Astrocyte of the hippocampus (primary cell): ENCODE measurements at regions not wholly inside any gene's neighbourhood (a gene's known extent, or its start where the extent isn't known, plus 50 kb on each side); places are given as distances from the start of the nearest gene placed in this dataset.

Experiments
- DNase-seq: peaks from one replicate; pipeline ENCODE4 v3.0.0; 2011; ENCODE audit warnings: low read depth, low spot score

DNA sequence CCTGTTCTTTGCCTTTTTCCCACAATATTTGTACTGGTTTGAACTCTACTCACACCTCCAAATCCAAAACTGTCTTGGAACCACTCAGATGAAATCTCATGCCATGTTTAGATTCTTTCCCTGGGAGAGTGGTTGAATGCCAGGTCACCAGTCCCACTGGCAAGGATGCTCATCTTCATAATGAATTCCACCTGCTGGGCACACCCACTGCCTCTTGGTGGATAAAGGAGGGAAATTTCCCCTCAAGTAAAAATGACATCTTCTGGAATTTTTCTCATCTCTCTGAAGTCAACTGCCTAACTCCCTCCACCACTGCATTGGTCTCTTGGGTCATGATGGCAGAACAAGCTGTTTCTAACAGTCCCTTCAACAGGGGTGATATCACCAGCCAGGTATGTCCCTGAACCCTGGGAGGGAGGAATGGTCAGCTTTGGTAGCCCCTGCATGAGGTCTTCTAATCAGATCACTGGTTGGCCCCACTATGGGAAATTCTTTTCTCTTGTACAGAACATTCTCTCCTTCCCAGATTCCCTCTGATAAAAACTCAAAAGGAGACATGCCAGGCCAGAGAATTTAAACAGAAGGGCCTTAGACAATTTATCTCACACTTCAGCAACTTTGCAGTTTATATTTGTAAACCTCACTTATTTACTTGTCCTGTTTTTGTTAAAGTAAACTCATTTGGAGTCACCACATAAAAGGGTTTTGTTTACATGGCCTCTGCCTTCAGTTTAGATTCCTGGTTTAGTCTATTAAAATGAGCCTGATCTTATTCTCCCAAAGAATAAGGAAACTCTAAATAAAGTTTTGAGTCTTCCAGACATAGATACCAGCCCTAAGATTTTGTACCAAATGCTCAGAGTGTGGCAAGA lies 143.4 kb downstream of the WNT5A start:
- DNase-seq = peak; percentile 81

DNA sequence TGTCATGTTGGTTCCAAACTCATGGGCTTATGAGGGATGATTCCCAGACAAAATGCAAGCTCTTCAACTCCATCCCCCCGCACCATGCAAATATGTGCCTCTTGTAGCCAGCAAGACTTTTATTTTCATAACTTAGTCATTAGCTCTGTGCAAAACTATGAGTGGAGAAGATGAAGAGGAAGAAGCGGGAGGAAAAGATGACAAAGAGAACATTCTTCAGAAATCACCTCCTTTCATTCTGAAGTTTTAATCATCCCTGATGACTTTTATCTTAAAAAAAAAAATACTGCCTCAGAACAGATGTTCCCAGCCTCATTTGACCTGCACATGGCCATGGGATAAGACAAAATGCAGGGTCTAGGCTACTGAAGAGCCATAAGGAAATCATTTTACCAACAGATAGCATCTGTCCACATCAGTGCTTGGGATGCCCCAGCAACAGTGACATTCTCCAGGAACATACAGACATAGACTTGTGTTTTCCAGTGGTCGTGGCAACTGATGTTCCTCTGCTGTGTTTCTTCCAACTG lies 145.5 kb downstream of the WNT5A start:
- peak; percentile 9 for DNase-seq

DNA sequence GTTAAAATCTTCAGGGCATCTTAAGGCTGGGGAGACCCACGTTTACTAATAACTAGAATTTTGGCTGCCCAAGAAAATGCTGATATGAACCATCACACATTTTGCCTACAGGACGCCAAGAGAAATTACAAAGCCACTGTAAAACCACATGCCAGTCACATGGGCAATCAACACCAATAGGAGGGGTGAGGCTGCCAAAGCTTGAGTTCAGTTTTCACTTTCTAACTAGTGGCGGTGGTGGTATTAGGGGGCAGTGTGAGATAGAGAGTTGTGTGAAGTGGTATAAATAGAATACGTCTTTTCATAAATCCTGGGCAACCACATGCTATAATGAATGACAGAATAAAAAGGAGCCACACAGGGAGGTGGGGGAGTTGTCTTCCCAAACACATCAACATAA lies 147.3 kb downstream of the WNT5A start:
- no peak for DNase-seq

DNA sequence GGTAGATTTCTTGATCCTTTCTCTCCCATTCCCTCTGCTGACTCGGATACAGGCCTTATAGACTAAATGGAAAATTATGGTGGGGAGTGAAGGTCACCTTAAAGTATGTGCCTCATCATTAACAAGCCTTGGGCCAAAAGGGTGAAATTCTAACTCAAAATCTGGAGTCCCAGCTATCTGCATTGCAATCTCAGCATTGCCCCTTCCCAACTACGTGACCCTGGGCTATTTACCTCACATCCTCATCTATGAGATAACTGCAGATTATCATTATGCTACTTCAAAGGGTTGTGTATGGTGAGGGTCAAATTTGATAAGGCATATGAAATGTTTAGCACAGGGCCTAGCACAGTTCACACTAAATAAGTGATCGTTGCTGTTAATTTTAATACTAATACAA lies 147.7 kb downstream of the WNT5A start:
- no peak for DNase-seq

DNA sequence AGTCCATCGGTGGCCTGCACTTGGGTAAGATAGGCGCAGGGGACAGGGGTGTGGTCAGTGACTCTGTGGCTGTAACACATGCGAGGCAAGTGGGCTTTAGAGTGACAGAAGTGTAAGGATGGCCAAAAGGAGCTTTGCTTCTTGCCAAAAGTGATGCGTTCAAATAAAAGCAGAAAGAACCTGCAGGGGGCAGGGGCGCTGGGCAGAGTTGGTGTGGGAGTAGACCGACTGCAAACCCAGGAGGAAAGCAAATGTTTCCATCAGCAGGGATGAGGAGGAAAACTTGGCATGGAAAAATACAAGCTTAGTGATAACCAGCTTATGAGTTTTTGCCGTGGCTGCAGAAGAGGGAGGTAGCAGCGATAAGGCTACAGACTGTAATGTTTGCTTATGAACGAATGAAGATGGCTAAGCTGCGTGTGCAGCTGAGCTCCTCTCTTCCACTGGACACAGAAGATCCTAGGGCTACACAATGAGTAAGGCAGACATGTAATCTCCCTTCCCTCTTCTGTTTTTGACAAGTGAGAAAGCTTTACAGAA lies 149.4 kb downstream of the WNT5A start:
- DNase-seq = no peak

DNA sequence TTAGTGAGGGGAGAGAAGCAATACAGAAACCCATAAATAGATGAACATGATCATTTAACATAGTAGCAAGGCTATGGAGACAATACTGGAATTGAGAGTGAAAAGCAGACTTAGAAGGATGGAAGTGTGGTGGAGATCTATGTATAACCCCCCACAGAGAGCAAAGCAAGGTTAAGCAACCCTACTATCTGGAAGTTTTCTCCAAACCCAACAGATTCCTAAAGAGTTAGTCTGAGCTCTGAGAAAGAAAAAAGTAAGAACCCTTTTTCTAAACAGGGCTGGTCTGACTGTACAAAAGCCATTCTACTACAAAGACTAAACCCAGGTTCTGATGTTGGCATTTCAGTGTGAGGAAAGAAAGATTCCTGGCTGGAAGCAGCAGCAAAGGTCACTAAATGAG lies 153.2 kb downstream of the WNT5A start:
- peak; percentile 46 for DNase-seq

DNA sequence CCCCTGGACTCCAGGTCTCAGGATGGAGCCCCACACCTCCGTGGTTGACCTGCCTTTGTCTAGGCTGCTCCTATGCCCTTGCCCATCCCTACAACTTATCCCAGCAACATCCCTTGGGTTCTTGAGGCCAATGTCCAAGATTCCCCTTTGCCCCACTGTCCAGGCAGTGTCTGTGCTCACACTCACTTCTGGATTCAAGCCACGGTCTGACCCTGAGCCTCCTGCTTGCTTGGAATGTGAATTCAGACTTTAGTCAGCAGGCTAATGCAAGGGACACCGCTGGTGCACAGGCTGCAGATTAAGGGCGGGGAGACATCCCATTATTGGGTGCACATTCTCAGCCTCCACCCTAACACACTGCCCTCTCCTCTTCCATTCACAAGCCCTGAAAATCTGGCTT lies 154.1 kb downstream of the WNT5A start:
- no peak for DNase-seq

DNA sequence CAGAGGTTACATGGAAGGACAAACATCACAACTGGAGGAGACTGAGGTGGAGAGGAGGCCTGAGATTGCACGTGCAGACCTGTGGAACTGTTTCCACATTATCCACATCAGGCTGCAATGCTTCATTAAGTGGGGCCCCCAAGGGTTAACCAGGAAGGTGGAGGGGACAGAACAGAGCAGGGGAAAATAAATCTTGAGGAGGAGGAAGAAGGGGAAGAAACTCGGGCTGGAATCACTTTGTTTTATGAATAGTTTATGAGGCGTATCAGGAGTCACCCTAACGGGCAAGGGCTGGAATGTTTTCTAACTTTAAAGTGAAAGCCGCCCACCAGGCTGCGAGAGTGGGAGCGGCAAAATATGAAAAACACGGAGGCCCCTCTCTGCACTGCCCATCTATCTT lies 154.9 kb downstream of the WNT5A start:
- no peak for DNase-seq

DNA sequence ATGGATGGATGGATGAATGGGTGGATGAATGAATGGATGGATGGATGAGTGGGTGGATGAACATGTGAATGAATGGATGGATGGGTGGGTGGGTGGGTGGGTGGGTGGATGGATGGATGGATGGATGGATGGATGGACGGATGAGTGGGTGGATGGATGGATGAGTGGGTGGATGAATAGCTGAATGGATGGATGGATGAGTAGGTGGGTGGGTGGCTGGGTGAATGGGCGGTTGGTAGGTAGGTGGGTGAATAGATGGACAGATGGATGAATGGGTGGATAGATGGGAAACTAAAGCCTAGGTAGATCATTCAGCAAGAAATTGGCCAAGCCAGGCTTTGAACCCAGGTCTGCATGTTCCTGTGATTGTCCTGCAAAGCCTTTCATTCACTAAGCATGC lies 155.6 kb downstream of the WNT5A start:
- no peak for DNase-seq

DNA sequence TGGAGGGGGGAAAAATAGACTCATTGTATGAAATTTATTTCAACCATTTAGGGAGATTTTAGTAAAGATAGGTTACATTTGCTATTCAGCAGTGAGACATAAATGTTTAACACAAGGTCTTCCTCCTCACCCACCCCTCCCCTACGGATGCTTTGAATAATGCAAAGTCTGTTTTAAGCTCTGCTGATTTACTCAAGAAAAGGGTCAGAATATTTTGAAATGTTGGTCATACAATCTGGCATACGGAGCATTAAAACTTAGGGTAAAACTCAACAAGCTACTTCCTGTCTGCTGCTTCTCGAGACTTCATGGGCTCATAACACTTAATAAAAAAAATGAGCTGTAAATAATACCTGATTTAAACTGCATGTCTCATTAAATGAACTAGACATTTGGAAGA lies 156.3 kb downstream of the WNT5A start:
- peak; percentile 45 for DNase-seq

DNA sequence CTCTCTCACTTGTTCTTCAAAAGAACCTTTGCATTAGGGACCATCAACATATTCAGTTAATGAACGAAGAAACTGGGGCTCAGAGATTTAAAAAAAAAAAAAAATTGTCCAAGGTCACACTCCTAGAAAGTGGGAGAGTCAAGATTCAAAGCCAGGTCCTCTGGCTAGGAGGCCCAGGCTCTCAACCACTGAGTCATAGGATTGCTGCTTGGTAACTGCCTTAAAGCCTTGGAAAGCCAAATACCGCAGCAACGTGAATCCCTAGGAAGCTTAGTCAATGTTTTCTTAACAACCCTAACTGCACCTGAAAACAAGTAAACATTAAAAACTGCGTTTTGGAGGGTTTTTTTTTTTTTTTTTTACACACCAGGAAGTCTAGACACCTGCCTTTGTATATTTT lies 156.8 kb downstream of the WNT5A start:
- DNase-seq = peak; percentile 95

DNA sequence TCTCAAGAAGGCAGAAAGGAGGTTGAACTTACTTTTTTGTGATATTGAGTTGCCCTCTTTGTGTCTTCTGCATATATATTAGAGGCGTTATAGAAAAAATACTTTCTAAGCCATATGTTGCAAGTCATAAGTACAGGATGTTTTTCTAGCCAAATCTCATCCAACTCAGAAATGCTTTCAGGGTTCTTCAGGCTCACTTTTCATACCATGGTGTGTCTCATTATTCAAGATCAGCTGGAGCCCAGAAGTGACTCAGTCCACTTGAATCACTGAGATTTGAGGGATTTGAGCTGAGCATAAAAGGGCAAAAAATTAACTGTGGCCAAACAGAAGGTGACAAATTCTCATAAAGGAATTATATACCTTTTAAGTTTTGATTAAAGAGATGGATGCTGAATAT lies 157.3 kb downstream of the WNT5A start:
- DNase-seq = peak; percentile 90

DNA sequence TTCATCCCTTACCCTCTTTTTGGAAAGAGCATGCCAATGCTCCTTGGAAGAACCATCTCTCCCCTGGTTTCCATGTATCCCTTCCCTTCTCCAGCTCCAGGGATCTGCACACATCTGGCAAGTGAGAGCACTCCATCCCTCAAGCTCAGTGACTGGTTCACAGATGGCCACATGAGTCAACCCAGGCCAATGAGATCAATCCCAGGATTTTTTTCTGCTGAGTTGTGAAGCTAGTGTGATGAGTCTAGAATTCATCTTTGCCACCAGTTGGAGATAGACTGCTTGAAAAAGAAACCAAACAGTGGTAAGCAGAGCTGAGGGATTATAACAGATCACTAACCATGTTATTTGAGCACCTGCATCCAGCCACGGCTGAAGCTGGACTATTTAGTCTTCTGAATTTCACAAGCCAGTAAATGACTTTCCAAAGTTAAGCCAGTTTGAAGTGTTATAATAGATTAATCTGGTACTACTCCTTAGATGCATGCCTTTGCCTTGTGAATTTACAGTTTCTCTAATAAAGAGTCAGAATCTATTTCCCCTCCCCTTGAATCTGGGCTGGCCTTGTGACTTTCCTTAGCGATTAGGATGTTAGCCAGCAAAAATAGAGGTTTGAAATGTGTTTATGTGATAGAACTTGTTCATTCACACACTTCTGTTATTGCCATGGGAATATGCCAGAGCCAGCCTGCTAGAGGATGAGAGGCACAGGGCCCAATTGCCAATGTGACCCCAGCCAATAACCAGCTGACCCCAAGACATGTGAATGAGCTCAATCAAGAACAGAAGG lies 159.8 kb downstream of the WNT5A start:
- DNase-seq = peak; percentile 42

DNA sequence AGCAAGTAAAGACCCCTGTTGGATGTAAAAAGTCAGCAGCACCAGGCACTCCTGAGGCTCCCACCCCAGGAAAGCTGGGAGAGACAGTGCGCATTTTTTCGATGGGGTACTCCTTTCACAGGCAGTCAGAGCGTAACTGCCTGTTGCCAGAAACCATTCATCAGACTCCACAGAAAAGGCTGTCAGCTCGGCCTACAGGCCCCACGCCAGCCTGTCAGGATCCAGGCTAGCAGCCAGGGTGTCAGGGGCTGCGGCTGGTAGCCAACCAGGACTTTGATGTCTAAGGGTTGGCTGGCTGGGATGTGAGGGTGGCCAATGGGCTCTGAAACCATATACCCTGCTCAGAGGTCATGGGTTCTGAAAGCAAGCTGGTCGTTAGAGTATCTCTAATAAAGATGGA lies 164.5 kb downstream of the WNT5A start:
- DNase-seq = peak; percentile 84

DNA sequence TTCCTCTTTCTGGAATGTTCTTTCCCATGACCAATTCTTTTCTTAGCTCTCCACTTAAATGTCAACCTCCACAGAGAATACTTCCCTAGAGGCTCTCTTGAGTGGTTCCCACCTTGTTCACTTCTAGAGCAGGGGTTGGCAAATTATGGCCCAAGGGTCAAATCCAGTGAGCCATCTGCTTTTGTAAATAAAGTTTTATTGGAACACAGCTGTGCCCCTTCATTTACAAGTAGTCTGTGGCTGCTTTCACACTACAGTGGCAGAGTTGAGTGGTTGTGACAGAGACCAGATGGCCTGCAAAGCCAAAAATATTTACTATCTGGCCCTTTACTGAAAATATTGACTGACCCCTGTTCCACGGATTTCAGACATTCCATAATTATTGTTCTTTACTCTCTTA lies 166.2 kb downstream of the WNT5A start:
- DNase-seq = no peak

DNA sequence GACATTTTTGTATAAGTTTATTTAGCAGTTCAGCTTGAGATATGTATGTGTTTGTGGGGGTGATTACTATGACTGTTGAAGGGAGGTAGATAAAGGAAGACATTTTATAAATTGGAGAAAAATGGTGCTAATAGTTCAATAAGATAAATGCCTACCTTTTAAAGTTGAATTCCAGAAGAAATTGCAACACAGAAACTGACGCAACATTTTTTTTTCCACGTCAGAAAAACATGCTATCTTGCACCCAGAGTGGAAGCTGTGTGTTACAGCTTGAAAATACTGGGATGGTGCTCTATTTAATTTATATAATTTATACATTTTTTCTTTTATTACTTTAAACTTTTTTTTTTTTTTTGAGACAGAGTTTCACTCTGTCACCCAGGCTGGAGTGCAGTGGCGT lies 171.7 kb downstream of the WNT5A start:
- DNase-seq = no peak

DNA sequence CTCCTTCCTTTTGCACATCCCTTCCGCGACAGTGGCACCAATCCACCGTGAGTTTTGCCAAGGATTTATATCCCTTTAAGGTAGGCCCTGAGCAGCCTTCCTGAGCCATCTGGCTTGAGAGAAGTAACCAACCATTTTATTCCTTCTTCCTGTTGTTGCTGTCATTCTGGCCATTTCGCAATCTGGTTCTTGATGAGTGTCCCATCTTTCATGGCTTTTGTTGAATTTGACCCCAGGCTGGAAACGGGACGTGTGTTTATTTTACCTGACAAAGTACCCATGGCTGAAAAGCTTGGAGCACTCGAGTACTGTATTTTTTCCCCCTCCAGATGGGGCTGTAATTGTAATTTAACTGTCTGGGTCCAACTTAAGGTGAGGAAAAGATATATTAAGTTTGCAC lies 173.4 kb downstream of the WNT5A start:
- DNase-seq = no peak

DNA sequence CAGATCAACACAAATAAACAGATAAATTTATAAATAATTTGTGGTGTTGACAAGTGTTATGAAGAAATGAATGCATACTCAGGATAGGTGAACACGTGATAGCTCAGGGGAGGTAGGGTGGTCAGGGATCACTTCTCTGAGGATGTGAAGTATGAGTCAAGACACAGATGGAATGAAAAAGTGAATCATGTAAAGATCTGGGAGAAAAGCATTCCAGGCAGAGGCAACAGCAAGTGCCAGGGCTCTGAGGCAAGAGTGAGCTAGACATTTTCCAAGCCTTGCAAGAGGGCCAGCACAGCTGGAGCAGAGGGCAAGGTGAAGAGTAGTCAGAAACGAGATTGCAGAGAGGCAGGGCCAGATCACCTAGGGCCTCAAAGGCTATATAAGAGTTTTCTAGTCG lies 177.8 kb downstream of the WNT5A start:
- DNase-seq = no peak

DNA sequence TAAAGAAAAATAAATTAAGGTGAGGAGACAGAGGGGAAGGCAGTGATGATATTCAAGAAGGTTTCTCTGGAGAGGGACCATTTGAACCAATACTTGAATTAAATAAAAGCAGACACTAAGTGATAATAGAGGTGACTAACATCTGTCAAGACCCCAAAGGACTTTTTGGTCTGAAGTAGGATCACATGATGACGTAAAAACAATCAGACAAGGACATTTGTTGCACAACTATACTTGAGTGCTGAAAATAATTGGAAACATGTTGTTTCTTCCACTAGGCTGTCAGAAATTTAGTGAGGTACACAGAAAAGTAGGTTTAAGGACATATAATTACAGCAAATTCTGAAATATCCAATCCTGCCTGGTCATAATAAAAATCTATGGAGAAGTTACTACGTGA lies 179.5 kb downstream of the WNT5A start:
- no peak for DNase-seq

DNA sequence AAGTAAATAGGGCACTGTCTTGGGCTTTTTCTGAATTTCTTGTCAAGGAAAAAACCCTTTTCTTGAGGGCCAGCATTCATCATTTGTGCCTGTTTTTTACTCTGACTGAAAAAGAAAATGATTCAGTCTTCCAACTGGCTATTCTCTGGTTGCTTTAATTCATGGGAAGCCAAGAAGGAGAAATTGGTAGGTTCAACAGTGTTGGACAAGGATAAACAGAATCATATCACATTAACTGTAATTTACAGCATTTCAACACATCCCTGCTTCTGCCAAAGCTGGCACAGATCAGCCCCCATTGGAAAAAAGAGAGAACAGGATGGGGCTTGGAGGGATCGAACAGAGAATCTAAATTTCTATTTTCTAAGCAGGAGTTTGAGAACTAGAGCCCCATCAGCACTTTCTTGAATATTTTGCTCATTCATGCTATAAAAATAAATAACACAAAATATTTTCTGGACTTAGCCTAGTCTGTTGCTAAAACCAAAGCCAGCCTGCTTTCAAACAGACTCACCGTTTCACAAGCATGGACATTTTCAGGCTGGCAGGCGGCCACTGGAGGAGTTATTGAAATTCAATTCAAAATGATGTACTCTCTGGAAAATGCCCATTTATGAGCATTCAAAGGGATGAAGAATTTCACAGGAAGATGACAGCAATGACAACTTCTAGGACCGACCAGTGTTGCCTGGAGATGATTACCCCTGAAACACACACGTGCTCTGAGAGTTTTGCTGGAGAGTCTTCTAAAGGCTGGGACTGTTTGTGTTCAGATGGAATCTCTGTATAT lies 181.2 kb downstream of the WNT5A start:
- DNase-seq = no peak

DNA sequence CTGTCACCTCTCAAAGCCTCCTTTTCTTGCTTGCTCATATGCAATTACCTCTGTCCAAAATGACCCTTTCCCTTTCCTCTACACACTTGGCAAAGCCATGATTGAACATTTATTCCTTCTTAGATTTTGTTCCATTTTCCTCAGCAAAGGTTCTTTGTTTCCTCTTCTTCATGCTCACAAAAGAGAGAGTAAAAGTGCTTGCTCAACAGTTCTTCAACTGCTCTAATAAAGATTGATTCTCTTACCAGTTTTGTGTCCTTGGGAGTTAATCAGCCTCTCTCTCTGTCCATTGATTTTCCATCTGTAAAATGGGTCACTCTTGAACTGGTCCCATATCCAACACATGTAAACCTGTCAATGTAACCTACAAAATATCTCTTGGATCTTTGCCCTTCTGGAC lies 186.4 kb downstream of the WNT5A start:
- DNase-seq = no peak

DNA sequence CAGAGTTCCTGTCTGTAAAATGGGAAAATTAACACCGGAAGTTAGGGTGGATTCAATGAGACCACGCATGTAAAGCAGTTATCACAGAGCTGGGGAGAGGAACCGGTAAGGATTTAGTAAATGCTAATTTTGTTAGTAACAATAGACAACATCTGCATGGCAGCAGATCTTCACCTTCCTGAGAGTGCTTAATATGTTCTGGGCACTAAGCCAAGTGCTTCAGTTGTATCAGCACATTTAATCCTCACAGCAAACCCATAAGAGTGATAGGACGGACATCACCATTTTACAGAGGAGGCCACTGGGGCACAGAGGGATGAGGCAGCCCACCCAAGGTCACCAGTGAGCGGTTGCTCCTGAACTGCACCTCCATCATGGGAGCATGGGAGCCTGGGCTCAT lies 189.4 kb downstream of the WNT5A start:
- DNase-seq = no peak
